A549 (cell line): ENCODE measurements at regions not wholly inside any gene's neighbourhood (a gene's known extent, or its start where the extent isn't known, plus 50 kb on each side); places are given as distances from the start of the nearest gene placed in this dataset.

Experiments used
- ATAC-seq, 2 experiments: fragments of 200-7000 bp in 1 of 2; fragments of >200 bp in 1 of 2; cut with Nextera tagmentation in 1 of 2; cut with Tn5 transposase in 1 of 2; 3 replicates each; pipeline versions ENCODE4 v1.8.0 to v1.9.1; 2018 to 2020; ENCODE audit warnings: mild to moderate bottlenecking in 1 of 2, moderate library complexity in 1 of 2
- CTCF ChIA-PET: fragments of 300-600 bp; sonication (Branson Sonifier 250); formaldehyde crosslinking; extraction: SDS; loops from one replicate; lab custom pipeline; 2021; ENCODE audit warnings: antibody characterized with exemption, inconsistent platforms; lab: Yijun Ruan, JAX
- POLR2A ChIA-PET: fragments of 350-600 bp; formaldehyde crosslinking; extraction: SDS; loops from one replicate; lab custom pipeline; 2021; ENCODE audit warnings: antibody characterized with exemption, inconsistent platforms; lab: Yijun Ruan, JAX
- DNase-seq, 2 experiments: peaks; one replicate each; pipeline versions ENCODE4 v3.0.0 to v3.0.0-alpha.2; 2011 to 2016; ENCODE audit warnings: low read depth in 1 of 2, low spot score in 1 of 2
- FAIRE-seq: peaks from 2 replicates; lab custom pipeline; 2011; peaks lifted over from hg19 to GRCh38; lab: Jason Lieb, UNC
- H3K27ac ChIP-seq, 2 experiments: fragments of >200 bp; sonication (Bioruptor Twin); formaldehyde crosslinking; 3 replicates each; pipeline ENCODE4 v1.5.1; 2016 to 2017
- H3K4me1 ChIP-seq: fragments of >200 bp; sonication (Bioruptor Twin); formaldehyde crosslinking; 3 replicates; pipeline ENCODE4 v1.6.1; 2016
- H3K4me2 ChIP-seq: fragments of >200 bp; sonication (Bioruptor Twin); formaldehyde crosslinking; 3 replicates; pipeline ENCODE4 v1.6.1; 2016
- H3K4me3 ChIP-seq: fragments of >200 bp; sonication (Bioruptor Twin); formaldehyde crosslinking; 3 replicates; pipeline ENCODE4 v1.5.1; 2016
- H3K9me3 ChIP-seq: fragments of >200 bp; sonication (Bioruptor Twin); formaldehyde crosslinking; 3 replicates; pipeline ENCODE4 v1.6.1; 2016
- CEBPB ChIP-seq, 2 experiments: fragments of >200 bp in 1 of 2; sonication (Bioruptor Twin) in 1 of 2; formaldehyde crosslinking in 1 of 2; IDR thresholded peaks; 2 replicates each; pipeline ENCODE4 v1.6.1; 2012 to 2016
- CHD4 ChIP-seq: fragments of 200-600 bp; sonication (generic); IDR thresholded peaks from 2 replicates; pipeline ENCODE4 v1.6.1; 2016; ENCODE audit warnings: antibody characterized with exemption, mild to moderate bottlenecking, borderline replicate concordance
- EHMT2 ChIP-seq: fragments of 200-600 bp; sonication (generic); IDR thresholded peaks from 2 replicates; pipeline ENCODE4 v1.6.1; 2016; ENCODE audit warnings: antibody characterized with exemption, low read depth, mild to moderate bottlenecking, moderate library complexity
- EP300 ChIP-seq, 2 experiments: fragments of >200 bp; sonication (Bioruptor Twin); formaldehyde crosslinking; IDR thresholded peaks; 2 replicates in 1 of 2; 3 replicates in 1 of 2; pipeline ENCODE4 v1.6.1; 2016 to 2017
- ESRRA ChIP-seq: fragments of 150-350 bp; IDR thresholded peaks from 2 replicates; pipeline ENCODE4 v1.6.1; 2014; ENCODE audit warnings: mild to moderate bottlenecking, low read length, borderline replicate concordance
- FOSL2 ChIP-seq, 2 experiments: fragments of 450-650 bp in 1 of 2; fragments of >200 bp in 1 of 2; sonication (Bioruptor Twin) in 1 of 2; formaldehyde crosslinking; IDR thresholded peaks; 2 replicates each; pipeline versions ENCODE4 v1.5.0 to v1.6.1; 2016 to 2020; ENCODE audit warnings: mild to moderate bottlenecking in 1 of 2, moderate library complexity in 1 of 2
- GATA3 ChIP-seq: IDR thresholded peaks from 2 replicates; pipeline ENCODE4 v1.6.1; 2012; ENCODE audit warnings: borderline replicate concordance
- HDAC2 ChIP-seq: fragments of 200-600 bp; sonication (generic); IDR thresholded peaks from 2 replicates; pipeline ENCODE4 v1.6.1; 2016
- HEYL ChIP-seq: fragments of 250-450 bp; sonication (Bioruptor Pico); IDR thresholded peaks from 2 replicates; pipeline ENCODE4 v1.8.0; 2021; ENCODE audit warnings: mild to moderate bottlenecking, moderate library complexity
- JUN ChIP-seq, 2 experiments: fragments of >200 bp; sonication (Bioruptor Twin); formaldehyde crosslinking; IDR thresholded peaks; 2 replicates in 1 of 2; 3 replicates in 1 of 2; pipeline ENCODE4 v1.6.1; 2016 to 2017
- JUNB ChIP-seq: fragments of >200 bp; sonication (Bioruptor Twin); formaldehyde crosslinking; IDR thresholded peaks from 2 replicates; pipeline ENCODE4 v1.6.1; 2016
- MYC ChIP-seq: IDR thresholded peaks from 2 replicates; pipeline ENCODE4 v1.6.1; 2012; ENCODE audit warnings: mild to moderate bottlenecking, inconsistent platforms, low read length, improper control_type of control experiment, borderline replicate concordance
- NR3C1 ChIP-seq: fragments of >200 bp; sonication (Bioruptor Twin); formaldehyde crosslinking; IDR thresholded peaks from 3 replicates; pipeline ENCODE4 v1.6.1; 2017
- PHF8 ChIP-seq: fragments of 200-600 bp; sonication (generic); IDR thresholded peaks from 2 replicates; pipeline ENCODE4 v1.6.1; 2016; ENCODE audit warnings: low read depth, mild to moderate bottlenecking, antibody characterized with exemption, moderate library complexity, borderline replicate concordance
- POLR2A ChIP-seq: IDR thresholded peaks from 2 replicates; pipeline ENCODE4 v1.6.1; 2012; ENCODE audit warnings: mild to moderate bottlenecking, low read length
- SMC3 ChIP-seq: fragments of >200 bp; sonication (Bioruptor Twin); formaldehyde crosslinking; IDR thresholded peaks from 3 replicates; pipeline ENCODE4 v1.6.1; 2018; ENCODE audit warnings: inconsistent platforms
- ZC3H11A ChIP-seq: fragments of 450-650 bp; IDR thresholded peaks from 2 replicates; pipeline ENCODE4 v1.6.1; 2014; ENCODE audit warnings: antibody characterized with exemption, mild to moderate bottlenecking
- WGBS: methylation state at CpG from one replicate; pipeline ENCODE4 v1.1.6; 2017; ENCODE audit errors: missing lambda C conversion rate; 5-methylcytosine and 5-hydroxymethylcytosine counted together
- TF ChIP-seq, protein P1 (sequence below): fragments of 250-450 bp; sonication (Bioruptor Pico); IDR thresholded peaks from 2 replicates; pipeline ENCODE4 v1.5.0; 2021; ENCODE audit warnings: mild to moderate bottlenecking, moderate library complexity, borderline replicate concordance
- TF ChIP-seq, protein P2 (sequence below): fragments of >200 bp; sonication (Bioruptor Twin); formaldehyde crosslinking; IDR thresholded peaks from 3 replicates; pipeline ENCODE4 v1.5.1; 2016
- TF ChIP-seq, protein P3 (sequence below): fragments of >200 bp; sonication (Bioruptor Twin); formaldehyde crosslinking; IDR thresholded peaks from 2 replicates; pipeline ENCODE4 v1.6.1; 2016

DNA sequence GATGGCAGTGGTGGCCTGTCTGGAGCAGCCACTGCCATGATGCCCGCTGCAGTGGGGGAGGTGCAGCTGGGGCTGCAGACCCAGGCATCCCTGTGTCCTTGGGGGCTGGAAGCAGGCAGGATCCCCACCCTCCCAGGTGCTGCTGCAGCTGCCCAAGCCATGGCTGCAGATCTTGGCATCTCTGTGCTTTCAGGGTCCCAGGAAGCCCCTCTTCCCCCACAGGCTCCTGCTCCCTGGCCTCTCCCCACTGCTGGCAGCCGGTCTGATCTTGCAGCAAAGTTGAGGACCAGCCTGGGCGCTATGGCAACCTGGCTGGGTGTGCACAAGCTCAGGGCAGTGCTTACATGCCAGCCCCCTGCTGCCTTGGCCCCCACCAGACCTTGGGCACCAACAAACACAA is 78.5 kb downstream of the SAMD9 start:
- WGBS, result 25% methylated on average over 1 of the region's 3 CpGs
- DNase-seq (no peak), FAIRE-seq (no peak), ATAC-seq (no peak)
- ChIA-PET POLR2A (no interaction called here), CTCF (interaction anchor here (0.9 kb wide), 1 partner anchor 592 kb away, joined by 3 read pairs; the partner anchor contains the start of gene GATAD1)
- H3K4me1 ChIP-seq, result no peaks in the 10 kb centered on the region
- H3K27ac ChIP-seq, result no peak overlapping the region
- no peak overlapping the region for H3K4me2 ChIP-seq
- H3K4me3 ChIP-seq, result no peak overlapping the region
- H3K9me3 ChIP-seq, result no peaks in the 10 kb centered on the region
- TF ChIP-seq SMC3, result no peak
- TF ChIP-seq FOSL2 (IDR thresholded peaks at IDR 0.05), result no peak
- no peak for TF ChIP-seq FOSL2 (CRISPR knock-in tag; IDR thresholded peaks at IDR 0.05)
- no peak for TF ChIP-seq GATA3
- TF ChIP-seq, protein P1, sequence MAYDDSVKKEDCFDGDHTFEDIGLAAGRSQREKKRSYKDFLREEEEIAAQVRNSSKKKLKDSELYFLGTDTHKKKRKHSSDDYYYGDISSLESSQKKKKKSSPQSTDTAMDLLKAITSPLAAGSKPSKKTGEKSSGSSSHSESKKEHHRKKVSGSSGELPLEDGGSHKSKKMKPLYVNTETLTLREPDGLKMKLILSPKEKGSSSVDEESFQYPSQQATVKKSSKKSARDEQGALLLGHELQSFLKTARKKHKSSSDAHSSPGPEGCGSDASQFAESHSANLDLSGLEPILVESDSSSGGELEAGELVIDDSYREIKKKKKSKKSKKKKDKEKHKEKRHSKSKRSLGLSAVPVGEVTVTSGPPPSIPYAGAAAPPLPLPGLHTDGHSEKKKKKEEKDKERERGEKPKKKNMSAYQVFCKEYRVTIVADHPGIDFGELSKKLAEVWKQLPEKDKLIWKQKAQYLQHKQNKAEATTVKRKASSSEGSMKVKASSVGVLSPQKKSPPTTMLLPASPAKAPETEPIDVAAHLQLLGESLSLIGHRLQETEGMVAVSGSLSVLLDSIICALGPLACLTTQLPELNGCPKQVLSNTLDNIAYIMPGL, result no peak
- TF ChIP-seq, protein P2, sequence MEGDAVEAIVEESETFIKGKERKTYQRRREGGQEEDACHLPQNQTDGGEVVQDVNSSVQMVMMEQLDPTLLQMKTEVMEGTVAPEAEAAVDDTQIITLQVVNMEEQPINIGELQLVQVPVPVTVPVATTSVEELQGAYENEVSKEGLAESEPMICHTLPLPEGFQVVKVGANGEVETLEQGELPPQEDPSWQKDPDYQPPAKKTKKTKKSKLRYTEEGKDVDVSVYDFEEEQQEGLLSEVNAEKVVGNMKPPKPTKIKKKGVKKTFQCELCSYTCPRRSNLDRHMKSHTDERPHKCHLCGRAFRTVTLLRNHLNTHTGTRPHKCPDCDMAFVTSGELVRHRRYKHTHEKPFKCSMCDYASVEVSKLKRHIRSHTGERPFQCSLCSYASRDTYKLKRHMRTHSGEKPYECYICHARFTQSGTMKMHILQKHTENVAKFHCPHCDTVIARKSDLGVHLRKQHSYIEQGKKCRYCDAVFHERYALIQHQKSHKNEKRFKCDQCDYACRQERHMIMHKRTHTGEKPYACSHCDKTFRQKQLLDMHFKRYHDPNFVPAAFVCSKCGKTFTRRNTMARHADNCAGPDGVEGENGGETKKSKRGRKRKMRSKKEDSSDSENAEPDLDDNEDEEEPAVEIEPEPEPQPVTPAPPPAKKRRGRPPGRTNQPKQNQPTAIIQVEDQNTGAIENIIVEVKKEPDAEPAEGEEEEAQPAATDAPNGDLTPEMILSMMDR, result no peak
- TF ChIP-seq EP300 (IDR thresholded peaks at IDR 0.05), result no peak
- no peak for TF ChIP-seq POLR2A
- no peak for TF ChIP-seq NR3C1
- no peak for TF ChIP-seq CHD4
- no peak for TF ChIP-seq HDAC2
- TF ChIP-seq EHMT2, result no peak
- no peak for TF ChIP-seq ESRRA
- TF ChIP-seq CEBPB (IDR thresholded peaks at IDR 0.05), result no peak
- no peak for TF ChIP-seq PHF8
- TF ChIP-seq, protein P3, sequence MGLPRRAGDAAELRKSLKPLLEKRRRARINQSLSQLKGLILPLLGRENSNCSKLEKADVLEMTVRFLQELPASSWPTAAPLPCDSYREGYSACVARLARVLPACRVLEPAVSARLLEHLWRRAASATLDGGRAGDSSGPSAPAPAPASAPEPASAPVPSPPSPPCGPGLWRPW, result no peak
- no peak for TF ChIP-seq JUNB

DNA sequence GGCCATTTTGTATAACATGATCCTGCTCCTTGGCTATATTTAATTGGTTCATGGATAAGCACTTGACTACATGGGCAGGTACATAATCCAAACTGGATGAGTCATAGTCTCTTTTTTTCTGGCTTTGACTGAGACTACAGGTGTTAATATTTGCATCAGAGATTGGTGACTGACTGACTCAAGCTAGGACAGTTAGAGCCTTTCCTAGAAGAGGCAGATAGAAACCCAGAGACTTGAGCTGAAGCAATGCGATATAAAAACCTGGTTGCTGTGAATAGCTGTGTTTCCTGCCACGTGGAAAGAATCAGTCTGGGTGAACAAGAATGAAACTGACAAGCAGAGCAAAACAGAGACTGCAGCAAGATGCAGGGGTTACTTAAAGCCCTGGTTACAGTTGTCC is 81.0 kb downstream of the SAMD9 start:
- 41% methylated on average over 2 of the region's 2 CpGs for WGBS
- FAIRE-seq, result peak; percentile 46
- no peak overlapping the region for H3K4me3 ChIP-seq
- POLR2A ChIA-PET, result no interaction called here
- TF ChIP-seq, protein P1, result no peak
- no peak for TF ChIP-seq JUN (IDR thresholded peaks at IDR 0.05)
- TF ChIP-seq MYC, result no peak
- no peak for TF ChIP-seq HEYL (CRISPR knock-in tag)
- no peak for TF ChIP-seq ZC3H11A
- no peak for TF ChIP-seq SMC3
- TF ChIP-seq, protein P3, result no peak
- TF ChIP-seq FOSL2 (IDR thresholded peaks at IDR 0.05), result no peak
- TF ChIP-seq FOSL2 (CRISPR knock-in tag; IDR thresholded peaks at IDR 0.05), result peak; percentile 57; the same call in 1 of the 2 replicates
- TF ChIP-seq, all 56 proteins: peak for 1
- Histone ChIP-seq H3K9me3 (no peaks in the 10 kb centered on the region), H3K4me2 (no peak overlapping the region), H3K27ac (no peak overlapping the region), H3K4me1 (no peaks in the 10 kb centered on the region)
- DNase-seq, result no peak
- ATAC-seq, result no peak; a peak in 1 of 6 replicates
- CTCF ChIA-PET, result no interaction called here
